A549 (cell line): ENCODE measurements at regions not wholly inside any gene's neighbourhood (a gene's known extent, or its start where the extent isn't known, plus 50 kb on each side); places are given as distances from the start of the nearest gene placed in this dataset.

Experiments used
- BCL3 ChIP-seq: fragments of >200 bp; sonication (Bioruptor Twin); formaldehyde crosslinking; IDR thresholded peaks from 3 replicates; pipeline ENCODE4 v1.6.1; 2016
- CTCF ChIP-seq: fragments of >200 bp; sonication (Bioruptor Twin); formaldehyde crosslinking; IDR thresholded peaks from 3 replicates; pipeline ENCODE4 v1.5.1; 2016
- HDAC2 ChIP-seq: fragments of 200-600 bp; sonication (generic); IDR thresholded peaks from 2 replicates; pipeline ENCODE4 v1.6.1; 2016
- JUN ChIP-seq, 2 experiments: fragments of >200 bp; sonication (Bioruptor Twin); formaldehyde crosslinking; IDR thresholded peaks; 2 replicates in 1 of 2; 3 replicates in 1 of 2; pipeline ENCODE4 v1.6.1; 2016 to 2017
- KDM5A ChIP-seq: fragments of 200-600 bp; sonication (generic); IDR thresholded peaks from 2 replicates; pipeline ENCODE4 v1.6.1; 2016; ENCODE audit warnings: antibody characterized with exemption, mild to moderate bottlenecking
- NFE2L2 ChIP-seq: fragments of 150-350 bp; conservative IDR thresholded peaks from 2 replicates; pipeline ENCODE4 v1.6.1; 2014; ENCODE audit warnings: low read length
- PBX3 ChIP-seq: IDR thresholded peaks from 2 replicates; pipeline ENCODE4 v1.6.1; 2012
- POLR2A ChIP-seq: IDR thresholded peaks from 2 replicates; pipeline ENCODE4 v1.6.1; 2012; ENCODE audit warnings: mild to moderate bottlenecking, low read length
- REST ChIP-seq: fragments of 200-600 bp; sonication (generic); IDR thresholded peaks from 2 replicates; pipeline ENCODE4 v1.6.1; 2016; ENCODE audit warnings: antibody characterized with exemption, mild to moderate bottlenecking, moderate library complexity
- SMC3 ChIP-seq: fragments of >200 bp; sonication (Bioruptor Twin); formaldehyde crosslinking; IDR thresholded peaks from 3 replicates; pipeline ENCODE4 v1.6.1; 2018; ENCODE audit warnings: inconsistent platforms

GRCh38 chr2:125172181-125172580 is 1147.1 kb downstream of the CNTNAP5 start:
- TF ChIP-seq SMC3 (no peak), POLR2A (no peak), CTCF (no peak), NFE2L2 (no peak), JUN (IDR thresholded peaks at IDR 0.05) (no peak), HDAC2 (no peak), KDM5A (no peak), REST (no peak), PBX3 (no peak), BCL3 (no peak)
